CD4-positive, alpha-beta T cell treated with Interleukin-6 for 4 hours (primary cell): ENCODE measurements at regions not wholly inside any gene's neighbourhood (a gene's known extent, or its start where the extent isn't known, plus 50 kb on each side); places are given as distances from the start of the nearest gene placed in this dataset.
"Not testable (repeated sequence)": the region's sequence is repeated elsewhere in the genome, so short reads cannot be mapped to it uniquely, and the experiment has no call there.

Experiments used
- DNase-seq: peaks from one replicate; pipeline ENCODE4 v3.0.0-alpha.2; 2020; ENCODE audit warnings: mixed read lengths

DNA sequence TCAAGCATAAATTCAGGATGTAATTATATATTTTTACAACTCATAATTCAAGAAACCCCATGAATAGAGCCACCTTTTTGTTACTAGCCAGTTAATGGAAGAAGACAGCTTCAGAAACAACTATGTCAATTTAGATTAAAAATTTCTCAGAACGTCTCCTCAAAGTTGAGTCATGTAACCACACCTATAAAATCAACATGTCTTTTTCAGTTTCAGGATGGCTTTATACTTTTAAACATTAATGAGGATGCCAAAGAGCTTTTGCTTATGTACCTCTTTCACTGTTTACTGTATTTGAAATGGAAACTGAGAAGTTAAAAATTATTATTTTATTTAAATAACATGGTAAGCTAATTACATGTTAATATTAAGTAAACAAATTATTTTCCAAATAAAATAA lies 280.1 kb downstream of the PTH2R start:
- DNase-seq = no peak

DNA sequence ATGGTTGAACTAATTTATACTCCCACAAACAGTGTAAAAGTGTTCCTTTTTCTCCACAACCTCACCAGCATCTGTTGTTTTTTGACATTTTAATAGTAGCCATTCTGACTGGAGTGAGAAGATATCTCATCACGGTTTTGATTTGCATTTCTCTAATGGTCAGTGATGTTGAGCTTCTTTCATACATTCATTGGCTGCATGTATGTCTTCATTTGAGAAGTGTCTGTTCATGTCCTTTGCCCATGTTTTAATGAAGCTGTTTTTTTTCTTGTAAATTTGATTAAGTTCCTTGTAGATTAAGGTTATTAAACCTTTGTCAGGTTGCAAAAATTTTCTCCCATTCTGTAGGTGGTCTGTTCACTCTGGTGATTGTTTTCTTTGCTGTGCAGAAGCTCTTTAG lies 281.1 kb downstream of the PTH2R start:
- not testable (repeated sequence) for DNase-seq

DNA sequence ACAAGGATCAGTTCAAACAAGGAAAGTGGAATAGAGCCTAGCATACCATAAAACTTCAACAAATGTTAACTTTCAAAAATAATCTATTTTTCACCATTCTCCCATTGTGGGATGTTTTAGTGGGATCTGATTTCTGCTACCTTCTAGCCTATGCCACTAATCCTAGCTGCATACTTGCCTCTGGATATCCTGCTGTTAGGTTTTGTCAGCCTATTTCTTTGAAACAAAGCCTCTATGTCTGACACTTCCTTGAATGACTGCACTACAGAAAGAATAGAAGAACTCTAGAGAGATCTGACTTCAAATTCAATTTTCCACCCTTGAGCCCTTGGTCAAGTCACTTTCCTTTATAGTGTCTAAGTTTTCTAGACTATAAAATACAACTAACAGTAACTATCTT lies 291.5 kb downstream of the PTH2R start:
- no peak for DNase-seq

DNA sequence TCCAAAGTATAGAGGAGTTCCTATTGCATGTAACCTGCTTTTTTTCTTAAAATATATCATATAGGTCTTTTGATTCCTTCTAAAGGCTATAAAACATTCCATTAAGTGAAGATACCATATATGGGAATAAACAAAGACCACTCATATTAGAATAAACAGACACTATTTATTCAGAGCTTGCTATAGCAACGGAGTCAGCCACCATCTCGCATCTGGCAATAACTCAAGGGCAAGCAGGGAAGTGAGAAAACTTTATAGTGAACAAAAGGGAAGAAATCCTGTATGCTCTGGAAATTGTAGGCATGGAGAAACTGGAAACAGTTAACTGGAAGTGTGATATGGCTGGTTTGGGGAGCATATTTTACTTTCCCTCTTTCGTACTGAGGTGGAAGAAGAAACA lies 301.9 kb downstream of the PTH2R start:
- DNase-seq = no peak

DNA sequence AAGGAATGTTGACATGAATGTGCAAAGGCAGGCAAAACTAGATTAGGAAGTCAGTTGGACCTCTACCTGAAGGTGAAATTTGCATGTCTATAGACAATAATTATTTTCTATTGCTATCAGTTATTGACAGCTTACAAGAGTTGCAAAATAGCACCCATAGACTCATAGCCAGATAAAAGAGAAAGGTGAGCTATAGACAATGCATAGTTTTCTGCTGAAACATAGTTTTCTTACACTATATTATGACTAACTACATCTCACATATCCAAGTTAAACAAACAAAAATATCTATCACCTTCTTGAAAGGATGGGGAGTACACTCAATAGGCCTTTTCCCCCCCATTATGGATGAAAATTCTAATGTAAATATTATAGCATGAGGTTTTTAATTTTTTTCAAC lies 305.0 kb downstream of the PTH2R start:
- no peak for DNase-seq

DNA sequence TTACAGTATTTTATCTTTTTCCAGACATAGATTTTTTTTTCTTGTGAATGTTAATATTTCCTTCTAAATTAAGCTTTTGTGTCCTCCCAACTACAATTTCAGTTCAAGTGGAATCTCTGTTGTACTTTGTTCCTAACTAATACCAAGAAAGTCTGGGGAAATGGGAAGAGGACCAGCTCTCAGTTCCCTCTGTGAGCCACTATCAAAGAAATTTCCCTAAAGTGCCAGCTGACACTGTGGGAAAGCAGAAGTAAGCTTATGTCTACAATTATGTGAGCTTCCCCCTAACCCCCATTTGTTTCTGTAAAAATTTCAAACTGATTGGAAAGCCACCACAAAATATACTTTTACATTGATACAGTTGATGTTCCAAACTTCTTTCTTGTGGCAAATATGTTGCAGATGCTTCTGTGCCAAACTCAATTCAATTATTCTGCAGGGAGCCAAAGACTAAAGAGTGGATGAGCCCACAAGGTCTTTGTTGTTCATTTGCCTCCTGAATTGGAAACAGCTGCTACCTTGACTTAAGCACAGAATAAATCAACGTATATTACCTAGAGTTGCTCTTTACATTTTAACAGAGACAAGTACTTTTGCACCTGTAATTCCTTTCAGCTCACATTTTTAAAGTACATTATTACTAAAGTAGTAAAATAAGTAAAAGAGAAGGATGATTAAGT lies 306.6 kb downstream of the PTH2R start:
- DNase-seq = no peak

DNA sequence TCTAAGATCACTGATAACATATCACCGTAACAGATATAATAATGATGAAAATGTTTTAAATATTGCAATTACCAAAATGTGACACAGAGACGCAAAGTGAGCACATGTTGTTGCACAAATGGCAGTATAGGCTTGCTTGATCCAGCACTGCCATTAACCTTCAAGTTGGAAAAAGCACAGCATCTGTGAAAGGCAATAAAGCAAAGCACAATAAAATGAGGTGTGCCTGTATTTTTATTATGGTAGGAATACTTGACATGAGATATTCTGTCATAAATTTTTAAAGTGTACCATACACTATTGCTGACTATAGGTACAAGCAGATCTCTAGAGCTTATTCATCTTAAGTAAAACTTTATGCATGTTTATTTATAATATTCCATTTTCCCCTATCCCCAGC lies 312.2 kb downstream of the PTH2R start:
- no peak for DNase-seq

DNA sequence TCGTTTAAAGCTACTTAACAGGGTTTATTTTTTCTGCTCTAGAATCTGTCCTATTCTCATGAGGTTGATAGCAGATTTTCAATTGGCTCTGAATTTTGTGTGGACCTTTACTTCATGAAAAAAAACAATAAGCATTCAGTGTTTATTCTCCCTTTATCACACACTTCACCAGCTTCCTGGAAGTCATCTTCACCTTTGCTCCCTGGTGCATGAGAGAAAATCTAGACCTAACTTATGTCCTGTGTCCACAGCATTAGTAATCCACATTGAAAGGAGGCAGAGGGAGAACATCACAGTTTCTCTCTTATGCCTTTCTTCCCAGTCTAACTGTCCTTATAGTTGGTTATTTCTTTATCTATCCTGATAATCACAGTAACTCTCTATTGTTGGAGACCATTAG lies 316.1 kb downstream of the PTH2R start:
- no peak for DNase-seq

DNA sequence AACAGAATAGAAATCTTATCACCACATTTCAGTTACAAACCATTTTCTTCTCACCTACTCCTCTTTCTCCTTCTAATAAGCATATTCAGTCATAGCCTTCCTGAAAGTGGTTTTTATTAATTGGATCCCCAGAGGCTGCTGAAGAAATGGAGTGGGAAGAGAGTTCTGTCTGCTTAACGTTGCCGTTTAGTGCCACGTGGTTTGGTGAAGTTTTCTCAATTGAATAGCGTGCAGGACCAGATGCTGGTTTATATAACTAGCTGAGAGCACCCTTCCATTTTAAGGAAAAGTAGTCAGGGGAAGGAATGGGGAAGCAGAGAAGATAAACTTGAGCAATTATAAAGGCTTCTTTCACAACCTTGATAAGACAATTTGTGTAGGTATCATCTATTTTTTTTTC lies 318.7 kb downstream of the PTH2R start:
- DNase-seq = no peak

DNA sequence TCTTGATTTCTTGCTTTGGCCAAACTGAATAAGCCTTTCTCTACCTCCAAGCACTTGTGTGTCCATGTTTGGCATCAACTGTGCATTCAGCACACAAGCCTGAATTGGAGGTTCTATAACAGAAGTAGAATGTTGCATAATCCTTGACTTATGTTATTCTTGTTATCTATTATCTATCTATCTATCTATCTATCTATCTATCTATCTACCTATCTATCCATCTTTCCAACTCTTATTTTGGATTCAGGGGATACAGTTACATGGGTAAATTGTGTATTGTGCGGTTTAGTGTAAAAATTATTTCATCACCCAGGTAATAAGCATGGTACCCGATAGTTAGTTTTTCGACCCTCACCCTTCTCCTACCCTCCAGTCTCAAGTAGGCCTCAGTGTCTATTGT lies 319.6 kb downstream of the PTH2R start:
- DNase-seq = no peak

DNA sequence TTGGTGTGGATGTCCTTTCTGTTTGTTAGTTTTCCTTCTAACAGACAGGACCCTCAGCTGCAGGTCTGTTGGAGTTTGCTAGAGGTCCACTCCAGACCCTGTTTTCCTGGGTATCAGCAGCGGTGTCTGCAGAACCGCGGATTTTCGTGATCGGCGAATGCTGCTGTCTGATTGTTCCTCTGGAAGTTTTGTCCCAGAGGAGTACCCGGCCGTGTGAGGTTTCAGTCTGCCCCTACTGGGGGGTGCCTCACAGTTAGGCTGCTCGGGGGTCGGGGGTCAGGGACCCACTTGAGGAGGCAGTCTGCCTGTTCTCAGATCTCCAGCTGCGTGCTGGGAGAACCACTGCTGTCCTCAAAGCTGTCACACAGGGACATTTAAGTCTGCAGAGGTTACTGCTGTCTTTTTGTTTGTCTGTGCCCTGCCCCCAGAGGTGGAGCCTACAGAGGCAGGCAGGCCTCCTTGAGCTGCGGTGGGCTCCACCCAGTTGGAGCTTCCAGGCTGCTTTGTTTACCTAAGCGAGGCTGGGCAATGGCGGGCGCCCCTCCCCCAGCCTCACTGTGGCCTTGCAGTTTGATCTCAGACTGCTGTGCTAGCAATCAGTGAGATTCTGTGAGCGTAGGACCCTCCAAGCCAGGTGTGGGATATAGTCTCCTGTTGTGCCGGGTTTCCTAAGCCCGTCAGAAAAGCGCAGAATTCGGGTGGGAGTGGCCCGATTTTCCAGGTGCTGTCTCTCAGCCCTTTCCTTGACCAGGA lies 345.2 kb downstream of the PTH2R start:
- not testable (repeated sequence) for DNase-seq

DNA sequence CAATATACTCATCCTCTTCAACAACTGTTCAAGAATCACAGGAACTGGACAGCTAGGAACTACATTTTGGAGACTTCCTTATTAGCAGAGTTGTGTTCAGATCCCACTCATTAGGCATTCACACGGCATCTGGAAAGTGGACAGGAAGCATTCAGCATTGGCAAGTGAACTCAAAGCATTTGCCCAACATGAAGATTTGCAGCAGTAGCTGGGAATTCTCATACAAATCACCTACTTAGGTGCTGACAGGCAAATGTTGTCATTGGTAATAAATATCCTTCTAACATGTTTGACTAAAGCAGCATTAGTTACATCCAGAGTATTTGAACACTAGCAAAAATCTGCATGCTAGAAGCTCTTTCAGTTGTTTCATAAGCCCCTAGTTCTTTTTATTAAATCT lies 350.8 kb downstream of the PTH2R start:
- DNase-seq = no peak

DNA sequence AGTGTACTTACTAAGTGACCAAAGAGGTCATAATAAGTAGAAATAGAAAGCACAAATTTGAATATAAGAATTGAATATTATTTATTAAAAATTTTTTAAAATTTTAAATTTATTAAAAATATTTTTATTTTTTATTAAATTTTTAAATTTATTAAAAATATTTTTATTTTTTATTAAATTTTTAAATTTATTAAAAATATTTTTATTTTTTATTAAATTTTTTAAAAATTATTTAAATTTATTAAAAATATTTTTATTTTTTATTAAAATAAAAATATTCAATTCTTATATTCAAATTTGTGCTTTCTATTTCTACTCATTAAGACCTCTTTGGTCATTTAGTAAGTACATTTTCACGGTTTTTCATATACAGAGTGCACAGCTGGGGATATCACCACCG lies 366.5 kb downstream of the PTH2R start:
- DNase-seq = not testable (repeated sequence)

DNA sequence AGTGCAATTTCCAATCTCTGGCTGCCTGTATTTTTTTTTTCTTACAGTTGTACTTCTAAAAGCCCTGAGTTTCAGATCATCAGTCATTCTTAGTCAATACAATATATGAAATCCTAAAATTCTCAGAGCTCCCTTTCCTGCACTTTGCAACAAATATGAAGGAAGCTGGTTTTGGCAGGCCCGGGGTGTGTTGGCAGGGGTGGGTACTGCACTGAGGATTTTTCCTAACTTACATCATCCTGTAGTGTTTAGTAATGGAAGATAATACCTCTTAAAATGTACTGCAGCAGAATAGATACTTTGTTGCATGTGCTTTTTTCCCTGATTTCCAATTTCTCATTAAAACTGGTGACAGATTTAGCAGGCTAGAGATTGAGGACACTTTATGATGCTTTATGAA lies 374.6 kb downstream of the PTH2R start:
- DNase-seq = no peak

DNA sequence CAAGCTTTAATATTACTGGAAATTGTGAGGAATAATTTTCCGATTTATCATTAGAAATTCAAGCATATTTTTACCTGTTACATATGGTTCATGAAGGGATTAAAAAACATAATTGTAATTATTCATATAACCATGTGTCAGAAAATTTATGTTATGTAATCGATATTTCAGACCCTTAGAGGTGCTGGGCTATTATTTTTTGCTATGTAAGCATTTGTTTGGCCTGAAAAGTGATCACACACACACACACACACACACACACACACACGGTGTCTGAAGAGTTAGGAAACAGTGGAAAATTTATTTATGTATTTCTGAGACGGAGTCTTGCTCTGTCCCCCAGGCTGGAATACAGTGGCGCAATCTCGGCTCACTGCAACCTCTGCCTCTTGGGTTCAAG lies 375.5 kb downstream of the PTH2R start:
- DNase-seq = no peak

DNA sequence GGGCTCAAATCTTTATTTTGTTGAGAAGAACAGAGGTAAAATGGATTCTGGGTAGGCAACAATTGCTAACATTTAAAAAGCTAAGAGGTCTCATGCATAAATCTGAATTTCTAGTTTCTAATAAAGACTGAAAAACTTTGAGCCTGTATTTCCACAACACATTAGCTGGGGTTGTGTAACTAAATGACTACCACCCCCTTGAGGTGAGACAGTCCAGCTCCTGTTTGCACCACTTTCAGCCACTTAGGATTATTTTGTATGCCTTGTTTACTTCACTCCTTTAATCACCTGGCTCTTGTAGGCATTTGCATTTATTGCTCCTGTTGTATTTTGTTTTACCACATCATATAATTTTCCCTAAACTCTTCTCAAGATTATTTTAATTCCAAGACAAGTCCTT lies 376.6 kb downstream of the PTH2R start:
- no peak for DNase-seq

DNA sequence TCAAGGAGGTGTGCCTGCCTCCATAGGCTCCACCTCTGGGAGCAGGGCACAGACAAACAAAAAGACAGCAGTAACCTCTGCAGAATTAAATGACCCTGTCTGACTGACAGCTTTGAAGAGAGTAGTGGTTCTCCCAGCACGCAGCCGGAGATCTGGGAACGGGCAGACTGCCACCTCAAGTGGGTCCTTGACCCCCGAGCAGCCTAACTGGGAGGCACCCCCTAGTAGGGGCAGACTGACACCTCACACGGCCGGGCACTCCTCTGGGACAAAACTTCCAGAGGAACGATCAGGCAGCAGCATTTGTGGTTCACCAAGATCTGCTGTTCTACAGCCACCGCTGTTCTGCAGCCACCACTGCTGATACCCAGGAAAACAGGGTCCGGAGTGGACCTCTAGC lies 378.2 kb downstream of the PTH2R start:
- not testable (repeated sequence) for DNase-seq

DNA sequence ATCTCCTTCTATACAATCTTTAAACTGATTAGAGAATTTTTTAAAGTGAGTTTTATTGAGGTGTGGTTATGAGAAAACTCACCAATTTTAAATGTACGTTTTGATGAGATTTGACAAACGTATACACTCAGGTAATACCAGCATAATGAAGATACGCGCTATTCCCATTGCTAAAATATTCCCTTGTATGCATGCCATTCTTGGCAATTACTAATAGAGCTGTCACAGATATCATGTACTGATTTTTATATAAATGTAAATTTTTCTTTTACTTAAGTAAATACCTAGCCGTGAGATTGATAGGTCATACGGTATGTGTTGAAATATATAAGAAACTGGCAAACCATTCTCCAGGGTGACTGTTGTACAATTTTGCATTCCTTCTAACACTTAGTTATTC lies 384.7 kb downstream of the PTH2R start:
- no peak for DNase-seq

DNA sequence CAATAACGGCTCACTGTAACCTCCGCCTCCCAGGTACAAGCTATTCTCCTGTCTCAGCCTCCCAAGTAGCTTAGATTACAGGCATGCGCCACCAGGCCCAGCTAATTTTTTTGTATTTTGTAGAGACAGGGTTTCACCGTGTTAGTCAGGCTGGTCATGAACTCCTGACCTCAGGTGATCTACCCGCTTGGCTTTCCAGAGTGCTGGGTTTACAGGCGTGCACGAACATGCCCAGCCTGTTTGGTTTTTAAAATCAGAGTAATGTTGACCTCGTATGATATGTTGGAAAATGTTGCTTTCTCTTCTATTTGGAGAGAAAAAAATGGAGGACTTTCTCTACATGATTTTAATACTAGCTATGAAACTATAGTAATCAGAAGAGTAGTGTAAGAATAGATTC lies 386.2 kb downstream of the PTH2R start:
- no peak for DNase-seq

DNA sequence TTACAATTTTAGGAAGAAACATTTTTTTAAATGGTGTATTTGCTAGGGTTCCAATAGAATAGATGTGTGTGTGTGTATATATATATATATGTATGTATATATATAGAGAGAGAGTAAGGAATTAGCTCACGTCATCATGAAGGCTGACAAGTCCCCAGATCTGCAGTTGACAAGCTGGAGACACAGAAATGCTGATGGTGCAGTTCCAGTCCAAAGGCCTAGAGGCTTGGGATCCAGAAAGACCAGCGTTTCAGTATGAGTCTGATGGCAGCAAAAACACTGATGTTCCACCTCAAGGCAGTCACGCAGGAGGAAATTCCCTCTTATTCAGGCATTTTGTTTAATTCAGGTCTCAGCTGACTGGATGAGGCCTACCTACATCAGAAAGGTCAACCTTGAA lies 386.8 kb downstream of the PTH2R start:
- DNase-seq = no peak

DNA sequence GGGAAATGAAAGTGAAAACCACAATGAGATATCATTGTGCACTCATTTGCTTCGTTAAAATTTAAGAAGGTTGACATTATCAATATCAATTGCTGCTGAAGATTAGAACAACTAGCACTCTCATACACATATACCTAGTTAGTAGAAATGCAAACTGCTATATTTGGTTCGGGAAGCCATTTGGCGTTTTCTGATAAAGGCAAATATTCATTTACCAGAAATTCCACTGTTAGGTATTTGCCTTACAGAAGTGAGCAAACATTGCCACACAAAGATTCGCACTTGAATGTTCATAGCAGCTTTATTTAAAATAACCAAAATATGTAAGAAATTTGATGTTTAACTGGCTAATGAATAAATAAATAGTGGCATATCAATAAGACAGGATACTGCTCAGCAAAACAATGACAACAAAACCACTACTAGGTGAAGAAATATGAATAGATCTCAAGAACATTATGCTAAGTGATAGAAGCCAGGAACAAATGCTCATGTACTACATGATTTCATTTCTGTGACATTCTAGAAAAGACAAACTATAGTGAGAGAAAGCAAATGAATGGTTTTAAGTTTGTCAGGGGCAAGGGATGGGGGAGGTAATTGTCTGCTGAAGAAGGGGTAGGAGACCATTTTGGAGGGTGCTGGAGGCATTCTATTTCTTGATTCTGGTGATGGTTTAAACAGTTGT lies 387.8 kb downstream of the PTH2R start:
- DNase-seq = no peak

DNA sequence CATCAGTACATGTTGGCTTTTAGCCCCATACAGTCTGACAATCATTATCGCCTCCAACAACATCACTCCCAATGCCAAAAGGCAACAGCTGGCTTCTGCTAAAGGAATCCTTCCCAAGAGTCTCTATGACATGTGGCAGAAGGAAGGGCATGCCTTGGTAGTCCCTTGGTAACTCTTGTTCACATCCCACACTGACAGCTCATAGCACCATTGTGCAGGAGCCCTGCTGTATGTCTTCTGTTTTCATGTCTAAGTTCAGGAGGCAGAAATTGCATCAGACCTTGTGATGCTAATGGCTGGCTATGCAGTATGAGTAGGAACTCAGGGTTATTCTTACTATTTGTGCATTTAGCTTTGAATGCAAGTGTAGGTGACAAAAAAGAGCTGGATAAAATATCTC lies 392.1 kb downstream of the PTH2R start:
- no peak for DNase-seq

DNA sequence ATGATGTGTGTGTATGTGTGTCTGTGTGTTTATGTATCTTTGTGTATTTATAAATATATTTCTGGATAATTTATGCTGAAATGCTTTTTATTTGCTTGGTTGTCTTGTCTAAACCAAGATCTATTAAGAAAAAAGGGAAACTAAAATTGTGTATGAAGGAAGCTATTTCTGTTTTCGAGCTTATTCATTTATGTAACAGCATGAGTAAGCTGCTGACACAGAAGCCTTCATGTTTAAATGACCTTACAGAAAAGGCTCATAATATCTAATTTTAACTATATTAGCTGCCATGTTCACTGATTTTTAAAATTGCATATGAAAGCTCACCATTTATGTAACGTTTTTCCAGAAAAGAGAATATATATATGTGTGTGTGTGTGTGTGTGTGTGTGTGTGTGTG lies 392.8 kb downstream of the PTH2R start:
- DNase-seq = no peak

DNA sequence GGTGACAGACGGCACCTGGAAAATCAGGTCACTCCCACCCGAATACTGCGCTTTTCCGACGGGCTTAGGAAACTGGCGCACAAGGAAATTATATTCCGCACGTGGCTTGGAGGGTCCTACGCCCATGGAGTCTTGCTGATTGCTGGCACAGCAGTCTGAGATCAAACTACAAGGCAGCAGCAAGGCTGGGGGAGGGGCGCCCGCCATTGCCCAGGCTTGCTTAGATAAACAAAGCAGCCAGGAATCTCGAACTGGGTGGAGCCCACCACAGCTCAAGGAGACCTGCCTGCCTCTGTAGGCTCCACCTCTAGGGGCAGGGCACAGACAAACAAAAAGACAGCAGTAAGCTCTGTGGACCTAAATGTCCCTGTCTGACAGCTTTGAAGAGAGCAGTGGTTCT lies 394.3 kb downstream of the PTH2R start:
- not testable (repeated sequence) for DNase-seq
